GM12874 (cell line): ENCODE measurements at regions not wholly inside any gene's neighbourhood (a gene's known extent, or its start where the extent isn't known, plus 50 kb on each side); places are given as distances from the start of the nearest gene placed in this dataset.

ENCODE experiments used
- TF ChIP-seq, protein P1 (sequence below): IDR thresholded peaks from 2 replicates; pipeline ENCODE4 v1.5.1; 2011; ENCODE audit warnings: low read depth, mild to moderate bottlenecking, control low read depth, low read length, moderate library complexity; ENCODE audit not compliant: insufficient read depth

- TF ChIP-seq, protein P1, sequence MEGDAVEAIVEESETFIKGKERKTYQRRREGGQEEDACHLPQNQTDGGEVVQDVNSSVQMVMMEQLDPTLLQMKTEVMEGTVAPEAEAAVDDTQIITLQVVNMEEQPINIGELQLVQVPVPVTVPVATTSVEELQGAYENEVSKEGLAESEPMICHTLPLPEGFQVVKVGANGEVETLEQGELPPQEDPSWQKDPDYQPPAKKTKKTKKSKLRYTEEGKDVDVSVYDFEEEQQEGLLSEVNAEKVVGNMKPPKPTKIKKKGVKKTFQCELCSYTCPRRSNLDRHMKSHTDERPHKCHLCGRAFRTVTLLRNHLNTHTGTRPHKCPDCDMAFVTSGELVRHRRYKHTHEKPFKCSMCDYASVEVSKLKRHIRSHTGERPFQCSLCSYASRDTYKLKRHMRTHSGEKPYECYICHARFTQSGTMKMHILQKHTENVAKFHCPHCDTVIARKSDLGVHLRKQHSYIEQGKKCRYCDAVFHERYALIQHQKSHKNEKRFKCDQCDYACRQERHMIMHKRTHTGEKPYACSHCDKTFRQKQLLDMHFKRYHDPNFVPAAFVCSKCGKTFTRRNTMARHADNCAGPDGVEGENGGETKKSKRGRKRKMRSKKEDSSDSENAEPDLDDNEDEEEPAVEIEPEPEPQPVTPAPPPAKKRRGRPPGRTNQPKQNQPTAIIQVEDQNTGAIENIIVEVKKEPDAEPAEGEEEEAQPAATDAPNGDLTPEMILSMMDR = no peak
Observed at GRCh38 chr1:25084407-25084806, 147.9 kb downstream of the SYF2 start.

DNA sequence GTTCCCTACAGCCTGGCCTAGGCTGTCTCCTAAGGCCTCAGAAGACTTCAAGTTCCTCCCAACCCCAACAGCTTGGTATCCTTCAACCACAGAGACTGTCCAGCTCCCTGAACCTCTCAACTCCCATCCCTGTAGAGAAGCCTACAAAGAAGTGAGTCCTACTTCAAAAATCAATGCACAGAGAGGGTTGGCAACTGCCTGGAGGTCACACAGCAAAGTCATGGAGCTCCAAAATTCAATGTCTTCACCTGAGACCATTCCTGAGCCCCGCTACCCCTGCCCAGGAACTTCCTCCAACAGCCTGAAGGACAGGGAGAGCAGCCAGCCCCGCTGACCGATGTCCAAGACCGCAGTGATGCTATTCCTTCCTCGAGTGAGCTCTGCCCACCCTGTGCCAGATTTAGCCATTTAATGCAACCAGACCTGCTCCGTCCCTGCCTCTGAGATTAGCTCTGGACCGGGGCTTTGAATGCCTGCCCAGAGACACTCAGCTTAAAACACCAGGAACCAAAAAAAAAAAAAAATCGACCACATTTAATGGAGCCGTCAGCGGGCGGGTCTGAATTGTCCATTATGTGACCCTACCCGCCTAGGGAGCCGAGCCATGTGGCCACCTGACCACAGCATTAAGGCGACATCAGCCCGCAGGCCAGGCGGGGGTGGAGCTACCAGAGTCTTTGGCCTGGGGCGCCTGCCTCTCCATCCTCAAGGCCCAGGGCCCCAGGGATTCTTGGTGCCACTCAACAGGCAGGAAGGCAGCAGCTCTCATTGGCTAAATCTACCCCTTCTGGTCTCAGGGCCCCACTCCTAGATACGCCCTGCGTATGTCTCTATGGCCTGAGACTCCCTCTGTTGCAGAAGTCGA, 148.6 kb downstream of the SYF2 start:
- TF ChIP-seq, protein P1 = no peak

- TF ChIP-seq, protein P1 = no peak
Observed at GRCh38 chr1:25082995-25083394, 149.3 kb downstream of the SYF2 start.

DNA sequence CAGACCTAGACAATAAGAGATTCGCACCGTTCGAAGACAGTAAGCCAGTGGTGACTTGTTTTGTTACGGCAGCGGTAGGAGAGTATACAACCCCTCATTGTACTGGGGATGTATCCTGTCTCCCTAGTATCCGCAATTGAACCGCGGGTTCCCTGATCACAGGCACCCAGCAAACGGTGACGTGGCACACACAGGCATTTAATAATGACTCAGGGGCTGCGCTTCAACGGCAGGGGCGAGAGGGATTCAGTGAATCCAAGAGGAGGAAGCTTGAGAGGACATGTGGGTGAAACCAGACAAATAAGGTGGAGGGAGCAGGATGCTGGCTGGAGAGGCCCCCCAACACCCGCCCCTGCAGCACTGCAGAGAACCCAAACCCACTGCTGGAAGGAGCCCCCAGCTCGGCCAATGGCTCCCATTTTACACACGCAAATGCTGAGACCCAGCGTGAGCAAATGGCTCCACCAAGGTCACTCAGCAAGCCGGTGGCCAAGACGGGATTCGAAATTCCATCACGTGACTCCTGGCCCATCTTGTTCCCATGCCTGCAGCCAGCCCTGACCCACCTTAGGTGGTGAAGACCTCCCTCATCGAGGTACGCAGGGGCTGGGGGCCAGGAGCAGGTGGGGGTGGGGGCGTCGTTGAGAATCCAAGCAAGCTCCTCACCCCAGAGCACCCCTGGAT, 149.9 kb downstream of the SYF2 start:
- TF ChIP-seq, protein P1 = no peak

DNA sequence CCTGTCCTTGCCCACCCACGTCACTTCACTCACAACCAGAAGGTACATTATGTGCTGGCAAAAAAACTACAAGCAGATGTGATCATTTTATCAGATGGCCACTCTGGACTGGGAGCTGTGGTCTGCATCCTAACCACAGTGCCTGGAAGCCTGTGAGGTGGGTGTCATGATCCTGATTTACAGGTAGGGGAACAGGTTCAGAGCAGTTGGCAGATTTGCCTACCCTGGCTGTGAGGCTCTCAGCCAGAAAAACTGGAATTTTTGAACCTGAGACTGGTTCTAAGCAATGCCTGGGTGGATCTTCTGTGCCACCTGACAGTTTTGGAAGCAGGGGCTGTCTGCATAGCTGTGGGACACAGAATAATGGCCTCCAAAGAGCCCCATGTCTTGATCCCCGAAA, 150.8 kb downstream of the SYF2 start:
- TF ChIP-seq, protein P1 = no peak

DNA sequence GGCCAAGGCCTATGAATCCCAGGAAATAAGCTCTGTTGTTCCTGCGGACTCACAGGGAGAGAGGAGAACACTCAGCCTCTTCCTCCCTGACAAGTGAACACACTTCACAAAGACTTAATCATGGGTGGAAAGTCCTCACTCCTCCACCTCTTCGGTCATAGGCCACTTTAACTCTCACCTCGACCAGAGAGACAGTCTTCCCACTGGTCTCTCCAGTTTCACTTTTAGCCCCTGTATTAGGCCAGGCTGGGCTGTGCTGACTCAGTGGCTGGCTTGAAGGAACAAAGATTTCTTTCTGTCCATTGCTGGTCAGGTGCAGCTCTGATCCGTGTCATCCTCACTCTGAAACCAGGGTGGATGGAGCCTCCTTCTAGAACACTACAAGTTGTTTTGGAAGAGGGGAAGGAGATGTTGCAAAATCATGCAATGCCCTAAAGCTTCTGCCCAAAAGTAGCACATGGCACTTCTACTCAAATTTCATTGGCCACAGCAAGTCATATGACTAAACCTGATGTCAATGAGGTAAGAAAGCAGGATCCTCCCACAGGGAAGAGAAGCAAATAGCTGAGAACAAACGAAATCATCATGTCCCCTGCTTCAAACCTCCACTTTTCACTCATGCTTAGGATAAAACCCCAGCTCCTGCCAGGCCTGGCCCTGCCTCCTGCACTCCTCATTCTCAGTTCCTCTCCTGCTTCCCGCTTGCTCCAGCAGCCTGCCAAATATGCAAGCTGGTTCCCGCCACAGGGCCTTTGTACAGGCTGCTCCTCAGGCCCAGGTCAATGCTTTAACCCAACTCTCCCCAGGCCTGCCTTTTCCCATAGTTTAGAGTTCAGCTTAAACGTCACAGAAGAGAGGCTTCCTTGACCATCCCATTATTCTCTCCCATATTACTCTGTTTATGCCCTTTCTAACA, 150.5 kb upstream of the RUNX3 start:
- TF ChIP-seq, protein P1 = no peak

DNA sequence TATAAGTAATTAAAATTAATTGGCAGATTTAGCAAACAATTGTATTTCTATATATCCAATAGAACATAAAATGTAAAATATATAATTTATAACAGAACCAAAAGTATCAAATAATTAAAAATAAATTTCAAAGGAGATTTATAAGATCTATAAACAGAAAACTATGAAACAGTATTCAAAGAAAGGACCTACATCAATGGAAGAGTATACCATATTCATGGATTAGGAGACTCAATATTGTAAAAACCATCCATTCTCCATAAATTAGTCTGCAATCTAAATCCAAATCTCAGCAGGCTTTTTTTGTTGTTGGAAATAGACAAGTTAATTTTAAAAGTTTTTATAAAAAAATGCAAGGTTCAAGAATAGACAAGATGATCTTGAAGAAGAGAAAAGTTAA, 149.0 kb upstream of the RUNX3 start:
- TF ChIP-seq, protein P1 = no peak
